Amniotic stem cell (primary cell): ENCODE measurements at regions not wholly inside any gene's neighbourhood (a gene's known extent, or its start where the extent isn't known, plus 50 kb on each side); places are given as distances from the start of the nearest gene placed in this dataset.
"Not testable (repeated sequence)": the region's sequence is repeated elsewhere in the genome, so short reads cannot be mapped to it uniquely, and the experiment has no call there.

Experiments
- DNase-seq: peaks from one replicate; lab custom pipeline; 2025; lab: John Stamatoyannopoulos, UW

- no peak for DNase-seq
Observed at GRCh38 chr1:100628631-100629081, 90.7 kb downstream of the GPR88 start.

GRCh38 chr1:100629391-100629790 lies 90.2 kb upstream of the VCAM1 start:
- no peak for DNase-seq

- no peak for DNase-seq
Observed at GRCh38 chr1:100631015-100631551, 88.5 kb upstream of the VCAM1 start.

GRCh38 chr1:100642826-100643225 lies 76.7 kb upstream of the VCAM1 start:
- DNase-seq, result no peak

GRCh38 chr1:100643471-100644196 lies 75.9 kb upstream of the VCAM1 start:
- no peak for DNase-seq

- no peak for DNase-seq
Observed at GRCh38 chr1:100646001-100646400, 73.5 kb upstream of the VCAM1 start.

GRCh38 chr1:100649146-100649545 lies 70.4 kb upstream of the VCAM1 start:
- DNase-seq, result no peak

GRCh38 chr1:100657876-100658715 lies 61.4 kb upstream of the VCAM1 start:
- DNase-seq, result no peak

GRCh38 chr1:100658716-100659026 lies 60.9 kb upstream of the VCAM1 start:
- DNase-seq, result no peak

GRCh38 chr1:100661176-100661575 lies 58.4 kb upstream of the VCAM1 start:
- no peak for DNase-seq

- not testable (repeated sequence) for DNase-seq
Observed at GRCh38 chr1:100668494-100668893, 51.0 kb upstream of the VCAM1 start.
